ENCODE measurements at regions not wholly inside any gene's neighbourhood (a gene's known extent, or its start where the extent isn't known, plus 50 kb on each side); places are given as distances from the start of the nearest gene placed in this dataset.

DNA sequence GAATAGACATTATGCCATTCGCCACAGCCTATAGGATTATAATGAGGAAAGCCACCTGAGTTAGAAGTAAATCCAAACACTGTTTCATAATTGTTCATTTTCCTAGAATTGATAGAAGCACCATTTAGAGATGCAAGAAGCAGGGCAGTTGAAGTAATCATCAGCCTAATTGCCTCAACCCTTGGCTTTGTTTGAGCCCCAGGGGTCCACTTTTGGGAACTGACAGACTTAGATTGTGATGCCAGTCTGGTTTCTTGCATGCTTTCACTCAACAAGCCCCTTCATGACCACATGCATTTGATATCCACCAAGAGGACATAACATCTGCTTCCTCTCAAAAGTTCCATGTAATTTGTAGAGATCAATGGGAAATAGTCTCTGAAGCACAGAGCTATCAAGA is 97.2 kb upstream of the COL8A1 start:
- DNase-seq: no peak

DNA sequence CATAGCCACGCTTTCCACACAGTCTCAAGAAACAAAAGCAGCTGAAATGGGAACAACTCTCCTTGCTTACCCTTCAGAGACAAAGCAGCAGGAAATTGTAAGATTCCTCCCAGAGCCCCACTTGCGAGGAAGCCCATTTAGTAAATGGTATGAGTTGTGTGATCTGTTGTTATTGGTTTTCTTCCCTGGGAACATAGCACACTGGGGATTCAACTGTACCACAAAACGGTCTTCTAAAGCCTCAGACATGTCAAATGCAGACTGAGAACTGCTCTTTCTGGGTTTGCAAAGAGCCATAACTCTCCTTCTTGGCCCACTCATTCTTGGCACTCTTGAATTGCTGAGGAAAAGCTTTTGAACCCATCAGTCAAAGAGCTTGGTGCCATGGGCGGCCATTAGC is 101.0 kb upstream of the COL8A1 start:
- DNase-seq: no peak

DNA sequence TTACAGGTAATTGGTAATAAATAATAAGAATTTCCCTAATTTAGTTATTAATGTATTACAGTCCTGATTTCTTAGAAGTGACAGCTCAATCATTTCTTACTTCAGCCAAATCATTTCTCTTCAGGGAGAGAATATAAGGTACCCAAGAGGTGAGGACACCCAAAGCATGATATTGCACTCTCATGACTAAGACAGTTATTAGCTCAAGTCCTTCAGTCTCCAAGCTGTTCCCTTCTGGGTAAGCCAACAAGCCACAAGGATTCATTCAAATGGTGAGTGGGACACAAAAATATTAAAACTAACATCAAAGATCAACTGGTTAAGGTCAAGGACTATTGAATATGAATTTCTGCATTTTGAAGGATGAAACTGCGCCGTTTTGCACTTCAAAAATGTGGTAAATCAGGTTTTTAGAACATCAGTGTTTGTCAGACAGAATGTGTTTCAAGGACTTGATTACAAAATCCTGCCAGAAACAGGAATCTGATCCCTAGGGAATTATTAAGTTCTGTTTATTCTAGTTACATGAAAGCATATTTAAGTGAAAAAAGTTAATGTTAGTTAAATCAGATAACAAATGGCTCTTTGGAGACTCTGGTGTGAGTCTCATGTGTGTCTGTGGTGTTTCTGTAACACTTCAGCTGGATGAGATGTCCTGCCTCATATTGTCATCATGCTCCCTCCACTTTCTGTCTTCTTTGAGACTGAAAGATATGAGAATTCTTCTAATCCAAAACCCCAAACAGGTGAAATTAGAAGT is 101.7 kb upstream of the COL8A1 start:
- DNase-seq: no peak

DNA sequence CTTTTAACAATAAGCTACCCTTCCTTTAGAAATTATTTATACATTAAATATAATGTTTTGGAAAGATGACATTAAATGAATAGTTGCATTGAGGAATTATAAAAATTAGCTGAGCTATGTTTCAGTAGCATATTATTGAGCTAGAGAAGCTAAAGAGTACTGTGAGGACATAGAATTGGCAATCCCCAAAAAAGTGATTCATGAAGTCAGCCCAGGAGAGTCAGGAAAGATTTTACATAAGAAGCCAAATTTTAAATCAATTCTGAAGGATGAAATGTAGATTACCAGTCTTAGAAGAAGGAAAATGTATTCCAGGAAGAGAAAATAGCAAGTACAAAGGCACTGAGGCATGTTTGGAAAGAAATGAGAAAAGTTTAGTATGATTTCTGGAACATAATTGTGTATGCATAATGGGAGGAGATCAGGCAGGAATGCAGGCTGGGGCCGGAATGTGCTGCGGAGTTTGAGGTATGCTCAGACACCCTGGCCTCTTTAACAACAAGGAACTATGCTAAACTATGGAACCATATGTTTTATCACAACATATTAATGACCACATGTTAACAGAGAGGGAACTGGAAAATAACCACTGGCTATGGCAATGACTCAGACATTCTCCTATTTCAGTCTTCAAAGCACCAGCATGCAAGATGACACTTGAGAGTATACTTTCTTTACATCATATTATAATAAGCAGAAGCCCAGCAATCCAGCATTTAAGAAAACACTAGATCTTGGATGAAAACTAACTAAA is 103.3 kb upstream of the COL8A1 start:
- DNase-seq: no peak

DNA sequence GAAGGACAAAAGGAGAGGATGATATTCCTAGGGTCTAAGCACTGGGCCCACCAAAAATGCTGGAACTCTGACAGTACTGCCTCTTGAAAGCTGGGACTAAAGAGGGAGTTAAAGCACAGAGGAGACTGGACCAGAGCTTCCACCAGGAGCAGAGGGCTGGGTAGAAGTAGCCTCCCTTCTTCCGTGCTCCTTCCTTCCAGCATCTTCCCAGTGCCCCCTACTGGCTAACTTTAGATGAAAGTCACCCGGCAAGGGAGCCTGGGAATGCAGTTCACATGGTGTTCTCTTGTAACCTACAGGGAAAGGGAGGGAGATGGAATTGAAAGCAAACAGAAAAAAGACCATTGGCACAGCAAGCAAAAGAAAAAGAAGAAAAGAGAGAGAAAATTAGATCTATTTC is 106.1 kb upstream of the COL8A1 start:
- DNase-seq: no peak

DNA sequence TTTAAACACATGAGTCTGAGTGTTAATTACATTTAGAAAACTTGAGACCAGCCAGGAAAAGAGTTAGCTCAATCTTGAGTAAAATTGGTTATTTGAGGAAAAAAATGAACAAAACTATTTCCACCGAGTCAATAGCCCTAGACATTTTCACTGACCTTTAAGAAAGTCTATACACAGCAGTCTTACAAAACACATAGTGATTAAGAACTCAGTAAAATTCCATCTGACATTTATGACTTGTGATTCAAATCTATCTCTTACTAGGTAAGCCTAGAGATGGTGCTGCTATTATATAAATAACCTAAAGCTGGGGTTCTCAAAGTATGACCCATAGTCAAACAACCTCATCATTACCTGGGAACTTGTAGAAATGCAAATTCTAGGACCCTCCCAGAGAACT is 109.1 kb upstream of the COL8A1 start:
- DNase-seq: peak in 1 of 2 donors; percentile 2

DNA sequence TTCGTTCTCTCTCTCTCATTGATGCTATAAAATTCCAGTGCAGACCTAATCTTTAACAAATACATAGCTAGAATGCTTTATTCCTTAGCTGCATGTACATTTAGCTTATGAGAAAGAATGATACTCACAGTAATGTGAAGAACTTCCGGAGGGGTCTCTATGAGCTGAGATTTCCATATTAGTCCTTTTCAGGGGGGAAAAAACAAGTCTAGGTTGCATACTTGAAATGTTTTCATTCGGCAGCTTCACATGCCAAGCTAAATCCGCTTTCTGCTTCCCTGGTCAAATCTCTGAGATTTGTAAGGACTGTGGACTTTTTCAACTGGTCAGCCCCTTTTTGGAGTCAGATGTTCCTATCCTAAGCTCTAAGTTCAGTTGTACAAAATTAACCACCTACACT is 111.5 kb upstream of the COL8A1 start:
- no peak for DNase-seq

DNA sequence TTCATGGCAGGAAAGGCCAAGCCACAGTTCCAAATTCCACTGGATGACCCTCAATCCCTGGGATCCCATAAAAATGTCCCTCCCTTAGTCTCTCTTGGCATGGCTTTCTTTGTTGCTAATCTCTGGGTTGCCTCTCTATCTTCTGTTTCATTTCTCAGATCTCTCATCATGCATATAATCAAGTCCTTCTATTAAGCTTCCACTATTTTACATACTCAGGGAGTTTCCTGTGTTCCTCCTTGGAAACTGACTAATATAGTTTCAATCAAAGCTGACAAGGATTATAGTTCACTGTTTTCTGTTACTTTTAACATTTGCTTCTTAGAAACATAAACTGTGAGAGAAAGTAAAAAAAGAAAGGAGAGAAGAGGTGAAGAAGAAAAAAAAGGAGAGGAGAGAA is 113.8 kb upstream of the COL8A1 start:
- DNase-seq: no peak

DNA sequence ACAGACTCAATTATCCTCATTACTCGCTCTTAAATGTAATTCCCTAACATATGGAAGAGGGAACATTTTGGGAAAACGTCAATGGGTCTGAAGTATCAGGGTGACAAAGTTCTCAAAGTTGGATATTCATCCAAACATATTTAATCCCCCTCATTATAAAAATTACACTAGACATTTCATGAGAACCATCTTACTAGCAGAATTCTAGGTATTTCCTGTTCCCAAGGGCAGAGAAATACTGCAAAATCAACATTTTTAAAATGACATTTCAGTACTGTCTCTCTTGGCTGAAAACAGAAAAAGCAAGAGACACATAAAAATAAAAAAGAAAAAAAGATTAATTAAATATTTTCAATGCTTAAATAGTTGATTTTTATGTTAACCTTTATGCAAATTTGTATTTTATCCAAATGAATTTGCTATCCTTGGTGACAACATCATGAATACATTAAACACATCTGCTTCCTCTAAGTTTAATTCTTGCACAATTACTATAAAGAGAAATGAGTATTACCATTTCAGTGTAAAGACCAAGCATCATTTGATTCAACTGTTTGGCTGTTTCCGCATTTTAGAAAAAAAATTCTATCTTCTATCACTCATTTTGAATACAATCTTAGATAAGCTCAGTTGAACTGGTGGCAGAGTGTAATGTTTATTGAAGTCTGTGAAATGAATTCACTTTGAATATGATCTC is 114.8 kb upstream of the COL8A1 start:
- DNase-seq: no peak

DNA sequence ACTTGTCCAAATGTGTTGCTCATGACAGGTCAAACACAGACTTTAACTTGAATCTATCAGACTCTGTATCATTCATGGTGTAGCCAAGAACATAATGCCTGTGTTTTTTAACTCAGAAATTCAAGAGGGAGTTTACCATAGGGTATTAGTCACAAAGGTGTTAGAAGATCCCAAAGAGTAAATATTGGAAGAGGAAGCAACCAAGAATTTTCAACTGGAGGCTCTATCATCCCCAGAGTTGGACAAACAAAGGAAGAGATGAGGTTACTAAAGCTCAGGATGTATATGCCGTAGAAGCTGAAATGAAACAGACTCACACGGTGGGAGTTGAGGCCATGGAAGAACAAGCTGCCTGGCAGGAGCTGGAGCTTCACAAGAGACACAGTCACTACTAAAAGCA is 116.2 kb upstream of the COL8A1 start:
- DNase-seq: no peak

DNA sequence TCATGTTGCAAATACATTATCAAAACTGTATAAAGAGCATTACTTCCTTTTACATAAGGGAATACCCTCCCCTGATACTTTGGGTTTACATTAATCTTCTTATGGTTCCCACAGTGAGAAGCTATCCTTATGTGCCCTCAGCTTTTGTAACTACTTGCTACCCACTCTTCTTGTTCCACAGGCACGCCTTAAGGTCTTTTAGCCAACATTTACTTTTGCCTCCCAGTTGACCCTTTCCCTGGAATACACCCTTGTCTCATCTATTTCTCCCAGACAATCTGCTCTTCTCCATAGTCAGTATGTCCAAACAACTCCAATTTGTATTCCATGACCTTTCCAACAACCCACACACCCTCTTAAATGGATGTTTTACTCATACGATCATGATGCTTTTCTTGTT is 116.8 kb upstream of the COL8A1 start:
- DNase-seq: no peak

DNA sequence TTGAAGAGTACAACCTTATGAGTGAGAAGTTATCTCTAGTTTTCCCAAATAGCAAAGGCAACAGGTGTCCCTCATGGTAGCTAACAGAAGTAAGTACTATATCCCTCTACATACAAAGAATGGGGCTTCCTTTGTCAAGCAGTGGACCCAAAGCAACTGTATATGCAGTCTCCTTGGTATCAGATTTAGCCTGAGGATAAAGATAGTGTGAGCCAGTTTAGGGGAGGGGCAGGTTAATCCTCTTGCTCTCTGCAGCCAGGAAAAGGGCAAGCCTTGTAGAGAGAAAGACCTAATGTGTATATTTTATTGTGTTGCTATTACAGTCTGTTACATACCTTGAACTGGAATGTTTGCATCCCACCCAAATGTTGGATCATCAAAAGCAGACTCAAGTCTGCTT is 117.9 kb upstream of the COL8A1 start:
- no peak for DNase-seq

DNA sequence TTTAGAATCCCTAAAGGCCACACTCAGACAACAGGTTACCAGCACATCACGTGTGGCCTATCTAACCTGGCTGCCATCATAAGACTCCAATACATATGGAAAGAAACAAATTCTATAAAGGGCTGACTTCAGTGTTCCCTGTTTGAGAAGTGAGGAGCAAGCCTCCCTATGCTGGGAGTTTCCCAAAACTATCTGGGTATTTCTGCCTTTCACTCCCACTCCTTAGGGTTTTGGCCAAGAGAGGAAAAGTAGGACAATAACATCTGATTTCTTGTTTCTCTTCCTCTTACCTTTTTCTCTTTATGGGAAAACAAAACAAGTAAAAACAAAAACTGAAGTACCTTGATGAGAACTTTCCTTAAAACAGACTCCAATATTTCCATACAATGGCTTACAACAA is 121.5 kb upstream of the COL8A1 start:
- no peak for DNase-seq

DNA sequence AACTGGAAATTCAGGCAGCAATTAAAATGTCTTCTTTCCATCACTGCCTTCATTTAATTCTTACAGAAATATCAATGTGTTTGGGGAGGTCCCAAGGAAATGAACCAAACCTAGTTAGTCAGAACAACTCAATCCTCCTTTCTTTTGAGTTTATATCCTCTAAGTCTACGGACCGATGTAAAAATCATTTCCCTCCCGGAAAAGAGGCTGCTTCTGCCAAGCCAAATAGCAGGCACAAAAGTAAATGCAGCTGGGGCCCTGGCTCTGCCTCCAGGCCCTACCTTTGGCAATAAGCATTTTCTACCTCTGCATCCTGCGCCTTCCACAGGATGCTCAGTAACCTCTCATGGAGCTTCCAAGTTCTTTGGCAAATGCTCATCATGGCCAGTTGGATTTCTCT is 122.5 kb upstream of the COL8A1 start:
- DNase-seq: no peak

DNA sequence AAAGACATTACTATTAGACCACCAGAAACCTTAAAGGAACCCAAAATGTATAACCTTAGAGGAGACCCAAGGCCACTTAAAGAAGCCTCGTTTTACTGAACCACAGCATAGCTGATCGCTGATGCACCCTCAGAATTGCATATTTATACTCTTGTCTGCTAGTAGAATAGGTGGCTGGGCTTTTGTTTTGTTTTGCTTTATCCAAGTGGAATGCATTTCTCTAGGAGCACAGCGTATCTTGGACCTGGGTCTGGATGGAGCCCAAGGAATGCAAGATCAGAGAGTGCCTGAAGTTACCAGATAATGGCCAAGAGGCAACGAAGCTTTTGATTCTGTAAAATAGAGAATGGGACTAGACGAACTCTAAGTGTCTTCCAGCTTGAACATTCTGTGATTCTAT is 129.2 kb upstream of the COL8A1 start:
- no peak for DNase-seq

DNA sequence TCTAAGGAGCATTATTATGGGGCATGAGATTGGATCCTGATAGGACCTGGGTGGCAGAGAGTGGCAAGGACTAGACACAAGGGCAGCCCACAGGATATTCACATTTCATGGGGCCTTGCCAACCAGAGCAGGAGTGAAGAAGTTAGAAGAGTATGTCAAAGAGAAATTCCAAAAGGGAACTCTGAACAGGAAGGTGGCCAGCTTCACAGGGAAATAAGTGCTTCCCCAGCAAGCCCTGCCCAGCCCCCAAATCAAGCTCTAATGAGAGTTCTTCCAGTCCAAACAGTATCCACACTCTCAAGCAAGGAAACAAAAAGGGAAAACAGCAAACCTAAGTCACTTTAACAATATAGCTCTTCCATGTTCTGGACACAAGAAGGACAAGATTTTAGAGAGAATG is 130.2 kb upstream of the COL8A1 start:
- DNase-seq: no peak

DNA sequence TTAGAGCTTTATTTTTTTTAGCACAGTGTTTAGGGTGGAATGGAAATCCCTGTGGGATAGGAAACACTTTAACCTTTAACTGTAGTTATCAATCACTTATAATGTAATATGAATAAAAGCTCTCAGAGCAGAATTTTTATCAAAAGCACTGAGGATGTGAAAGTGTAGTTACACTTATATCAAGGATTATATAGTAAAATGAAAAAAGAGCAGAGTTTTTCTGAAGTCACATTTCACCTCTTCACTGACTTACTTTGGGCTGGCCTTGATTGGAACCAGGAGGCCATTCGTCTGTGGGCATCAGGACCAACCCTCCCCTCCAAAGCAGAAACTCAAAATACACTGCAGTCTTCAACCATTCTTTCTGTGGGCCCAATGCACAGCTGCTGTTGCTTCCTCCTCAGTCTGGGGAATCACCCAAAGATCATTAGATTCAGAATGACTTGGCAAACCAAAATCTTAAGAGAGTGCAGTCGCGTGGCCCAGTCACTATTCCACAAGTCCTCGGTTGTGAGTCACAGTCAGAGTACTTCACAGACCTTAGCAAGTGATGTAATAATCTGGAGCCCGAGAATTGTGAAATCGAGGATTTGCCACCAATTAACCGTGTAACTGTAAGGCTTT is 132.6 kb upstream of the COL8A1 start:
- peak; percentile 10 to 18 for DNase-seq

DNA sequence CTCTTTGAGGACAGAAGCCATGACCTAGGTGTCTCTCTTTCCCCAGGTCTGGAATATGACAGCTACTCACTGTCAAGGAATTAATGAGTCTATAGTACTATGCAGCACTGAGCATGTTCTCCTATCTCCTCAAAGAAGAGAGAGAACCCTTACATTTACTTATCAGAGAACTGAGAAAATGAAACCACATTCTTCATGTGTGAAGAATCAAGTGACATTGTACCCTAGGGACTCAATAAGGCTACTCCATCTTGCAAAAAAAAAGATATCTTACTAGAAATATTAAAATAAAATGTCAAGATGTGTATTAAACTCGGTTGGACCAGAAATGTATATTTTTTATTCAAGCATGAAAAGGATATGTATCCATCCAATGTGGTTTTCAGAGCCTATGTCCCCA is 133.2 kb upstream of the COL8A1 start:
- no peak for DNase-seq

DNA sequence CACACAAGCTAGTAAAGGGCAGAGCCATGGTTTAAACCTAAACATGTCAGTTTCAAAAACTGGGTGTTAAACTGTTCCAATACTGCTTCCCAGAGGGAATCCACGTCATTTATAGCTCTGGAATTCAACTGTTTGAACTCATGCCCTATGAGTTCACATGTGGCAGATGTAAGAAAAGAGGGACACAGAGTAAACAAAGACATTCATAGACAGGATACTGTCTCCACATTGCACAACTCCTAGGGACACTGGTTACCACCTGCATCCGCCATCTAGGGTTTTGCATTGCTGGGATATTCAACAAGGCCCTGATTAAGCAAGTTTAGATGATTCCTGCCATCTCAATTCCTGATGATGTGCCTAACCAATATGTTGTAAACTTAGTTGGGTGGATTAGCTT is 134.1 kb upstream of the COL8A1 start:
- no peak for DNase-seq

DNA sequence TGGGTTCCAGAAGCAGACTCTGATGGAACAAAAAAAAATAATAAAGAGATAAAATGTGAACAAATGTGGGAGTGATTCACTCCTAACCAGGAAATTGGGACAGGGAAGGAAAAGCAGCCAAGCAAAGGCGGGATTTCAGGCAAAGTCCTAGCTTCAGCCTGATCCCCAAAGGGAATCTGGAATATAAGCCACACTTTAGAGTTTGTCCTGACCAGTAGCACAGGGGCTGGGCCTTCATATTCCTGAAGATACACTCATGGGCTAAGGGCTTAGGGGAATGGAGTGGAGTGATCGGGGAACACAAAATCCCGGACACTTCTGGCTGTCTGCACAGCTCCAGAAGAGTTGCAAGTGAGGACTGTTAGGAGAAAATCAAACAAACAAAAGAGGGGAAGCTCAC is 135.0 kb upstream of the COL8A1 start:
- DNase-seq: no peak

DNA sequence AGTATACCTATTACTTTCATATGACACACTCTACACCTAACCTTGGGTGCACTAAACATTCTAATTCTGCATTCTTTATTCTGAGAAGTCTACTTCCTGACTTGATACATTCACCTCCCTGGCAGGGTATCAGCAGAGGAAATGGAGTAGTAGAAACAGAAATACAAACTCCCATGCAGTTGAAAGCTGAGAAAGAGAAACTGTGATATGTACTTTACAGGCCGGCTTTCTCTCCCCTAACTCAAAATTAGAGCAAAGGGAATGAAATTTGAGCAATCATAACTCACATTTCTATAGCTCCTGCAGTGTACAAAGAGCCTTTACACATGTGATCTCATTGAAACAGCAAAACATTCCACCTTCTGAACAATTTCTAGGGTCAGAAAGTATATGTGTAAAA is 135.5 kb upstream of the COL8A1 start:
- DNase-seq: no peak

DNA sequence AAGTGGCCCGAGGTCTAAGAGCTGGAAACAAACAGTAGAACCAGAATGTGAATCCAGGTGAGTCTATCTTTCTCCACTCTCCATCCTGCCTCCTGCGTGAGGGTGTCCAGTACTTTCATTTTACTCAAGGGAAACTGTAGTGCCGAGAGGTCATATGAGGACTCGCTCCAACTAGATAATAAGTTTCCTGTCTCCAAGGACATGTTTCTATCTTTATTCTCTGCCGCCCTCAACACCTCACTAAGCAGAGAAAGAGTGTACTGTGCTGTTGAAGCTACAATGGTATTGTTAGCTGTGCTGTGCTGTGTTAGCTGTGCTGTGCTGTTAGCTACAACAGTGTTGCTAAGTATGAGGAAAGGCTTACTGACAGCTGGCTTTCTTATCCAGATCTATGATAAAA is 137.9 kb upstream of the COL8A1 start:
- DNase-seq: no peak

DNA sequence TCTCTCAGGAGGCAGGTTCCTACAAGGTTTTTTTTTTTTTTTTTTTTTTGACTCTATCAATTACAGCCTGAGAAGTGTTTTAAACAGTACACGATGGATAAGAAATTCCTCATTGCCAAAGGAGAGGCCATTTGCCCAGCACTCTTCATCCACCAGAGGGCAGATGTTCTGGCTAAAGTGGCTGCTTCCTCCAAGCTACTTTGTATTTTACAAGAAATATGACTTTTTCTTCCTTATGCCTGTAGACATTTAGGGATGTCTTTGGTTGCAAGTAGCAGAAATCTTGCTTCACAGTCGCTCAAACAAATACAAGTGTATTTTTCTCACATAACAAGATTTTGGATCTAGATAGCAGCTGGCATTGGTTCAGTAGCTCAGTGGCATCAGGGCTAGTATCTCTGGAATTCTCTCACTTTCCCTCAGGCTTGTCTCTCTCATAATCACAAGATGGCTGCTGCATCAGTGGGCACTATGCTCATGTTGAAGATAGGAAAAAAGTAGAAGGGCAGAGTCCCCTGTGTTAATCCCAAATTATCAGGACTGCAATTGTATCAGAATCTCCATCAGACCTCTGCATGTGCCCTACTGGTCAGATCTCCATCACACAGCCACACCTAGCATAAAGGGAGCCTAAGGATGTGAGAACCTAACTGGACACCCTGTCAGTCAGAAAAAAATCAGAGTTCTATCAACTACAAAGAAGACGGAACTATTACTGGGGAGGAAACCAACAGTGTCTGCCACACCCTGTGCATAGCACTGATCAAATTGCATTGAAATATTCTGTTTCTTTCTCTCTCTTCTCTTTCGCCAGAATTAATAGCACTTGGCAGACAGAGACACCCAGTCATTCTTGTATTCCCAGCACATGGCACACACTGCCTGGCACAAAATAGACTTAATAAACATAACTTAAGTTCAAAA is 138.9 kb upstream of the COL8A1 start:
- no peak for DNase-seq

Measured in bone marrow (tissue), 2 donors.